WTC11 (cell line): ENCODE measurements at regions not wholly inside any gene's neighbourhood (a gene's known extent, or its start where the extent isn't known, plus 50 kb on each side); places are given as distances from the start of the nearest gene placed in this dataset.

Source experiments
- ATAC-seq: fragments of 200-7000 bp; cut with Tn5 transposase; 2 replicates; pipeline ENCODE4 v1.10.0; 2021; ENCODE audit warnings: mild to moderate bottlenecking, moderate library complexity
- CTCF ChIA-PET: fragments of 300-600 bp; sonication (Branson Sonifier 250); formaldehyde crosslinking; loops from one replicate; lab custom pipeline; 2021; ENCODE audit warnings: antibody characterized with exemption; lab: Charles Lee
- POLR2A ChIA-PET: fragments of 350-600 bp; sonication (Branson Sonifier 250); formaldehyde crosslinking; loops from one replicate; lab custom pipeline; 2021; ENCODE audit warnings: antibody characterized with exemption; lab: Charles Lee
- DNase-seq: peaks from one replicate; pipeline ENCODE4 v3.0.0; 2021; ENCODE audit warnings: low spot score
- H3K27ac Mint-ChIP-seq: 2 replicates; pipeline ENCODE4 v1.8.0; 2021; ENCODE audit warnings: mixed read lengths
- H3K27me3 Mint-ChIP-seq: 2 replicates; pipeline ENCODE4 v1.8.0; 2021; ENCODE audit warnings: low read depth, mild to moderate bottlenecking, moderate library complexity, mixed read lengths
- H3K36me3 Mint-ChIP-seq: 2 replicates; pipeline ENCODE4 v1.8.0; 2021; ENCODE audit warnings: mixed read lengths
- H3K4me1 Mint-ChIP-seq: 2 replicates; pipeline ENCODE4 v1.8.0; 2022; ENCODE audit warnings: mixed read lengths
- H3K4me3 Mint-ChIP-seq: 2 replicates; pipeline ENCODE4 v1.8.0; 2021; ENCODE audit warnings: mild to moderate bottlenecking, moderate library complexity, mixed read lengths
- H3K9me3 Mint-ChIP-seq: 2 replicates; pipeline ENCODE4 v1.8.0; 2021; ENCODE audit warnings: mixed read lengths
- ATF1 ChIP-seq: sonication (generic); formaldehyde crosslinking; IDR thresholded peaks from 2 replicates; pipeline ENCODE4 v1.8.1; 2023; ENCODE audit warnings: mild to moderate bottlenecking, moderate library complexity, missing genetic modification reagents
- ATF6 ChIP-seq: sonication (generic); formaldehyde crosslinking; IDR thresholded peaks from 2 replicates; pipeline ENCODE4 v1.8.1; 2023; ENCODE audit warnings: mild to moderate bottlenecking, missing genetic modification reagents
- CBFB ChIP-seq: sonication (generic); formaldehyde crosslinking; IDR thresholded peaks from 2 replicates; pipeline ENCODE4 v1.8.1; 2022; ENCODE audit warnings: mild to moderate bottlenecking, low read depth, missing genetic modification reagents
- CREM ChIP-seq: sonication (generic); formaldehyde crosslinking; IDR thresholded peaks from 2 replicates; pipeline ENCODE4 v1.8.1; 2022; ENCODE audit warnings: mild to moderate bottlenecking, missing genetic modification reagents, moderate library complexity
- EMX1 ChIP-seq: fragments of 250-450 bp; sonication (Bioruptor Pico); IDR thresholded peaks from 2 replicates; pipeline ENCODE4 v1.8.0; 2021; ENCODE audit warnings: mild to moderate bottlenecking
- ERG ChIP-seq: fragments of 250-450 bp; sonication (Bioruptor Pico); IDR thresholded peaks from 2 replicates; pipeline ENCODE4 v1.8.0; 2021; ENCODE audit warnings: mild to moderate bottlenecking
- FOXJ3 ChIP-seq: sonication (generic); formaldehyde crosslinking; IDR thresholded peaks from 2 replicates; pipeline ENCODE4 v1.9.0; 2021; ENCODE audit warnings: missing genetic modification reagents, mild to moderate bottlenecking, borderline replicate concordance
- GTF2I ChIP-seq: fragments of 250-450 bp; sonication (Bioruptor Pico); conservative IDR thresholded peaks from 2 replicates; pipeline ENCODE4 v1.4.0; 2021; ENCODE audit warnings: mild to moderate bottlenecking
- JUN ChIP-seq: sonication (generic); formaldehyde crosslinking; IDR thresholded peaks from 2 replicates; pipeline ENCODE4 v1.8.0; 2023; ENCODE audit warnings: mild to moderate bottlenecking, missing genetic modification reagents
- KAT7 ChIP-seq: sonication (generic); formaldehyde crosslinking; IDR thresholded peaks from 2 replicates; pipeline ENCODE4 v1.8.1; 2023; ENCODE audit warnings: missing genetic modification reagents, mild to moderate bottlenecking, borderline replicate concordance
- MXD4 ChIP-seq: fragments of 250-450 bp; sonication (Bioruptor Pico); IDR thresholded peaks from 2 replicates; pipeline ENCODE4 v1.8.0; 2021; ENCODE audit warnings: mild to moderate bottlenecking, moderate library complexity, borderline replicate concordance
- NR3C1 ChIP-seq: sonication (generic); formaldehyde crosslinking; conservative IDR thresholded peaks from 2 replicates; pipeline ENCODE4 v1.8.1; 2023; ENCODE audit warnings: low read depth, mild to moderate bottlenecking, missing genetic modification reagents
- RORB ChIP-seq: fragments of 250-450 bp; sonication (Bioruptor Pico); IDR thresholded peaks from 2 replicates; pipeline ENCODE4 v1.9.0; 2021; ENCODE audit warnings: mild to moderate bottlenecking
- TP53 ChIP-seq: sonication (generic); formaldehyde crosslinking; IDR thresholded peaks from 2 replicates; pipeline ENCODE4 v1.8.1; 2023; ENCODE audit warnings: mild to moderate bottlenecking, missing genetic modification reagents
- ZBTB21 ChIP-seq: sonication (generic); formaldehyde crosslinking; IDR thresholded peaks from 2 replicates; pipeline ENCODE4 v1.8.1; 2023; ENCODE audit warnings: mild to moderate bottlenecking, missing genetic modification reagents, borderline replicate concordance
- ZBTB43 ChIP-seq: sonication (generic); formaldehyde crosslinking; IDR thresholded peaks from 2 replicates; pipeline ENCODE4 v1.8.1; 2023; ENCODE audit warnings: mild to moderate bottlenecking, missing genetic modification reagents
- ZNF219 ChIP-seq: sonication (generic); formaldehyde crosslinking; IDR thresholded peaks from 2 replicates; pipeline ENCODE4 v1.8.0; 2023; ENCODE audit warnings: missing genetic modification reagents, mild to moderate bottlenecking, borderline replicate concordance
- ZNF425 ChIP-seq: fragments of 250-450 bp; sonication (Bioruptor Pico); conservative IDR thresholded peaks from 2 replicates; pipeline ENCODE4 v1.9.0; 2021; ENCODE audit warnings: mild to moderate bottlenecking
- ZNF512 ChIP-seq: sonication (generic); formaldehyde crosslinking; IDR thresholded peaks from 2 replicates; pipeline ENCODE4 v1.8.1; 2022; ENCODE audit warnings: missing genetic modification reagents, borderline replicate concordance

- no peak overlapping the region for H3K4me3 Mint-ChIP-seq
- no peaks in the 10 kb centered on the region for H3K36me3 Mint-ChIP-seq
- no peaks in the 10 kb centered on the region for H3K27me3 Mint-ChIP-seq
- CTCF ChIA-PET, result no interaction called here
- no peak for TF ChIP-seq CREM (CRISPR knock-in tag)
- TF ChIP-seq ATF6 (CRISPR knock-in tag), result no peak
- TF ChIP-seq CBFB (CRISPR knock-in tag), result no peak
- no peak for TF ChIP-seq MXD4
- TF ChIP-seq NR3C1 (CRISPR knock-in tag), result no peak
- no peak for TF ChIP-seq ZBTB43 (CRISPR knock-in tag)
- TF ChIP-seq ERG (CRISPR knock-in tag), result no peak
- no peak for TF ChIP-seq JUN
- no peak for TF ChIP-seq FOXJ3 (CRISPR knock-in tag)
- no peak for TF ChIP-seq ZNF425 (CRISPR knock-in tag)
- no peak for TF ChIP-seq ZNF512 (CRISPR knock-in tag)
- TF ChIP-seq ATF1 (CRISPR knock-in tag), result no peak
- TF ChIP-seq ZBTB21, result no peak
- TF ChIP-seq RORB (CRISPR knock-in tag), result no peak
- TF ChIP-seq KAT7, result no peak
- no peak for TF ChIP-seq EMX1
- TF ChIP-seq, all 79 proteins: peak for 0
- peaks cover 26% of the 10 kb centered on the region for H3K4me1 Mint-ChIP-seq
- DNase-seq (no peak), ATAC-seq (no peak)
- H3K9me3 Mint-ChIP-seq, result peaks cover 8% of the 10 kb centered on the region
- POLR2A ChIA-PET, result no interaction called here
- no peak overlapping the region for H3K27ac Mint-ChIP-seq
Measured at GRCh38 chr12:28958553-28959195, 190.4 kb upstream of the FAR2 start.

- no peak for DNase-seq
- Mint-ChIP-seq H3K27ac (no peak overlapping the region), H3K4me1 (peaks cover 9% of the 10 kb centered on the region), H3K9me3 (peaks cover 8% of the 10 kb centered on the region), H3K36me3 (no peaks in the 10 kb centered on the region)
- ATAC-seq, result no peak
- CTCF ChIA-PET, result no interaction called here
- no peak for TF ChIP-seq ZNF219 (CRISPR knock-in tag)
- TF ChIP-seq TP53 (CRISPR knock-in tag), result no peak
- no peak for TF ChIP-seq GTF2I
- TF ChIP-seq, all 79 proteins: peak for 0
- H3K27me3 Mint-ChIP-seq, result no peaks in the 10 kb centered on the region
- no peak overlapping the region for H3K4me3 Mint-ChIP-seq
- POLR2A ChIA-PET, result no interaction called here
Measured at GRCh38 chr12:28961948-28962384, 187.1 kb upstream of the FAR2 start.
